Endothelial cell of umbilical vein (primary cell): ENCODE measurements at regions not wholly inside any gene's neighbourhood (a gene's known extent, or its start where the extent isn't known, plus 50 kb on each side); places are given as distances from the start of the nearest gene placed in this dataset.

ENCODE experiments used
- BruUV-seq: library from RNA; stranded (reverse); fragments of 400-500 nt; replicated peaks from 2 replicates; lab custom pipeline; 2021; lab: Mats Ljungman, UMichigan
- CTCF ChIA-PET: fragments of 300-600, 350-600 bp; sonication (Branson Sonifier 250); formaldehyde crosslinking; loops from one replicate; lab custom pipeline; 2021; ENCODE audit warnings: antibody characterized with exemption, inconsistent platforms; lab: Charles Lee
- POLR2A ChIA-PET: fragments of 300-600, 350-600 bp; sonication (Branson Sonifier 250); formaldehyde crosslinking; loops from one replicate; lab custom pipeline; 2021; ENCODE audit warnings: antibody characterized with exemption, inconsistent platforms; lab: Charles Lee
- DNase-seq: peaks from one replicate; pipeline ENCODE4 v3.0.0-alpha.2; 2011; ENCODE audit warnings: low read depth, low spot score
- FAIRE-seq: peaks from 2 replicates; lab custom pipeline; 2011; peaks lifted over from hg19 to GRCh38; lab: Jason Lieb, UNC
- H2AFZ ChIP-seq: 2 replicates; pipeline ENCODE4 v1.6.0; 2012; ENCODE audit warnings: low read depth, low read length, control low read depth, inconsistent platforms
- H3K27ac ChIP-seq: 2 replicates; pipeline ENCODE4 v1.5.1; 2011; ENCODE audit warnings: low read depth, mild to moderate bottlenecking, control low read depth, low read length, moderate library complexity; ENCODE audit not compliant: insufficient read depth
- H3K27me3 ChIP-seq, 2 experiments: 2 replicates each; pipeline versions ENCODE4 v1.6.0 to v1.6.1; 2011; ENCODE audit warnings: low read length in 2 of 2, mixed read lengths in 1 of 2; ENCODE audit not compliant: control insufficient read depth in 2 of 2, insufficient read depth in 2 of 2
- H3K36me3 ChIP-seq, 2 experiments: 2 replicates in 1 of 2; 3 replicates in 1 of 2; pipeline ENCODE4 v1.5.1; 2011; ENCODE audit warnings: low read length in 2 of 2, mild to moderate bottlenecking in 1 of 2, moderate library complexity in 1 of 2; ENCODE audit not compliant: control insufficient read depth in 2 of 2, insufficient read depth in 2 of 2; ENCODE audit errors: extremely low read depth in 1 of 2
- H3K4me1 ChIP-seq: 3 replicates; pipeline ENCODE4 v1.5.1; 2011; ENCODE audit warnings: mild to moderate bottlenecking, low read length; ENCODE audit not compliant: control insufficient read depth, insufficient read depth; ENCODE audit errors: extremely low read depth
- H3K4me2 ChIP-seq: 2 replicates; pipeline ENCODE4 v1.6.1; 2011; ENCODE audit warnings: low read length, control low read depth, mixed read lengths; ENCODE audit not compliant: insufficient read depth
- H3K4me3 ChIP-seq, 3 experiments: fragments of 200-600 bp in 1 of 3; sonication (generic), shearing (Covaris generic) in 1 of 3; replicated peaks in 1 of 3; 2 replicates each; pipeline ENCODE4 v1.5.1; 2011 to 2016; ENCODE audit warnings: control low read depth in 3 of 3, low read length in 3 of 3, mild to moderate bottlenecking in 2 of 3, inconsistent platforms in 1 of 3, low read depth in 1 of 3, moderate library complexity in 1 of 3; ENCODE audit not compliant: insufficient read depth in 1 of 3
- H3K79me2 ChIP-seq: 2 replicates; pipeline ENCODE4 v1.6.0; 2012; ENCODE audit warnings: low read length, inconsistent platforms; ENCODE audit not compliant: control insufficient read depth, insufficient read depth
- H3K9ac ChIP-seq: replicated peaks from 2 replicates; pipeline ENCODE3; 2011; ENCODE audit warnings: low read length, control low read depth; ENCODE audit not compliant: insufficient read depth; ENCODE audit errors: extremely low read depth
- H3K9me1 ChIP-seq: replicated peaks from 3 replicates; pipeline ENCODE4 v1.6.0; 2011; ENCODE audit warnings: mild to moderate bottlenecking, low read length; ENCODE audit not compliant: control insufficient read depth, insufficient read depth; ENCODE audit errors: extremely low read depth
- H3K9me3 ChIP-seq: replicated peaks from 2 replicates; pipeline ENCODE4 v1.5.1; 2012; ENCODE audit warnings: low read length, inconsistent platforms; ENCODE audit not compliant: control insufficient read depth, insufficient read depth
- H4K20me1 ChIP-seq: replicated peaks from 2 replicates; pipeline ENCODE3; 2011; ENCODE audit warnings: mild to moderate bottlenecking, low read length; ENCODE audit not compliant: control insufficient read depth, insufficient read depth; ENCODE audit errors: extremely low read depth
- CTCF ChIP-seq, 2 donors: IDR thresholded peaks; 1 replicate in 1 of 2; 2 replicates in 1 of 2; pipeline ENCODE4 v1.5.1; 2011; ENCODE audit warnings: low read length in 2 of 2, mild to moderate bottlenecking in 2 of 2, moderate library complexity in 2 of 2, control low read depth in 1 of 2, inconsistent platforms in 1 of 2, low read depth in 1 of 2; ENCODE audit not compliant: insufficient read depth in 1 of 2; ENCODE audit errors: extremely low read depth in 1 of 2
- EZH2 ChIP-seq: IDR thresholded peaks from 2 replicates; pipeline ENCODE4 v1.6.1; 2012; ENCODE audit warnings: borderline replicate concordance, low read depth, mild to moderate bottlenecking, moderate library complexity, low read length, inconsistent platforms; ENCODE audit not compliant: severe bottlenecking
- FOS ChIP-seq: IDR thresholded peaks from 2 replicates; pipeline ENCODE4 v1.6.1; 2011; ENCODE audit warnings: mild to moderate bottlenecking, low read length, moderate library complexity, borderline replicate concordance; ENCODE audit not compliant: insufficient read depth
- GATA2 ChIP-seq: IDR thresholded peaks from 2 replicates; pipeline ENCODE4 v1.7.0; 2011; ENCODE audit warnings: low read depth, mild to moderate bottlenecking, moderate library complexity, mixed read lengths, low read length; ENCODE audit not compliant: insufficient read length, insufficient read depth
- JUN ChIP-seq: IDR thresholded peaks from 2 replicates; pipeline ENCODE4 v1.6.1; 2011; ENCODE audit warnings: borderline replicate concordance, low read depth; ENCODE audit not compliant: insufficient read length, insufficient read depth
- MAX ChIP-seq: IDR thresholded peaks from 2 replicates; pipeline ENCODE4 v1.6.1; 2011; ENCODE audit not compliant: insufficient read depth, insufficient read length
- POLR2A ChIP-seq: IDR thresholded peaks from 2 replicates; pipeline ENCODE4 v1.6.1; 2012; ENCODE audit warnings: low read depth, mild to moderate bottlenecking, control low read depth, low read length
- POLR2AphosphoS5 ChIP-seq: IDR thresholded peaks from 2 replicates; pipeline ENCODE4 v1.6.1; 2012; ENCODE audit warnings: low read depth, mild to moderate bottlenecking, control low read depth, low read length, moderate library complexity; ENCODE audit not compliant: insufficient read depth
- dilution Hi-C: fragments of 300-500 bp; cut with MboI; formaldehyde crosslinking; loops from one replicate; pipeline ENCODE4 v1.15.0; 2019; ENCODE audit warnings: low sequenced_read_pairs; ENCODE audit not compliant: extremely low pct_ligation_motif_present
- intact Hi-C: fragments of 100-400 bp; cut with micrococcal nuclease; formaldehyde crosslinking; loops from one replicate; pipeline ENCODE4 v1.10.0; 2022

GRCh38 chr12:9367201-9367600, 159.0 kb upstream of the PZP start:
- Histone ChIP-seq H3K4me1 (no peaks in the 10 kb centered on the region), H2AFZ (no peak overlapping the region), H3K9me1 (no peaks in the 10 kb centered on the region), H3K4me2 (no peak overlapping the region), H3K79me2 (no peaks in the 10 kb centered on the region), H4K20me1 (no peaks in the 10 kb centered on the region), H3K27me3 (peaks cover 3 to 21% of the 10 kb centered on the region in 2 experiments), H3K9ac (no peak overlapping the region), H3K9me3 (no peaks in the 10 kb centered on the region), H3K4me3 (no peak overlapping the region), H3K27ac (no peak overlapping the region), H3K36me3 (no peaks in the 10 kb centered on the region)
- no peak for FAIRE-seq
- intact Hi-C loops (no loop called here), dilution Hi-C loops (no loop called here)
- ChIA-PET CTCF (interaction anchor here (1.1 to 1.3 kb wide), 2 partner anchors 11 to 13 kb away, joined by 3 to 4 read pairs; no protein-coding TSS in a partner anchor), POLR2A (no interaction called here)
- DNase-seq = no peak
- TF ChIP-seq MAX (no peak), EZH2 (no peak), POLR2A (no peak), POLR2AphosphoS5 (no peak), CTCF (IDR thresholded peaks at IDR 0.05; ENCODE audit: extremely low read depth in 1 of 2, insufficient read depth in 1 of 2, low read depth in 1 of 2, low read length in 2 of 2) (no peak), JUN (no peak), FOS (no peak), GATA2 (no peak)
- BruUV-seq = no TSS peak
